Endothelial cell of umbilical vein (primary cell): ENCODE measurements at regions not wholly inside any gene's neighbourhood (a gene's known extent, or its start where the extent isn't known, plus 50 kb on each side); places are given as distances from the start of the nearest gene placed in this dataset.

Experiments
- EZH2 ChIP-seq: IDR thresholded peaks from 2 replicates; pipeline ENCODE4 v1.6.1; 2012; ENCODE audit warnings: borderline replicate concordance, low read depth, mild to moderate bottlenecking, moderate library complexity, low read length, inconsistent platforms; ENCODE audit not compliant: severe bottlenecking
- JUN ChIP-seq: IDR thresholded peaks from 2 replicates; pipeline ENCODE4 v1.6.1; 2011; ENCODE audit warnings: borderline replicate concordance, low read depth; ENCODE audit not compliant: insufficient read length, insufficient read depth
- MAX ChIP-seq: IDR thresholded peaks from 2 replicates; pipeline ENCODE4 v1.6.1; 2011; ENCODE audit not compliant: insufficient read depth, insufficient read length
- POLR2A ChIP-seq: IDR thresholded peaks from 2 replicates; pipeline ENCODE4 v1.6.1; 2012; ENCODE audit warnings: low read depth, mild to moderate bottlenecking, control low read depth, low read length
- POLR2AphosphoS5 ChIP-seq: IDR thresholded peaks from 2 replicates; pipeline ENCODE4 v1.6.1; 2012; ENCODE audit warnings: low read depth, mild to moderate bottlenecking, control low read depth, low read length, moderate library complexity; ENCODE audit not compliant: insufficient read depth
- TF ChIP-seq, protein P1 (sequence below), 2 donors: IDR thresholded peaks; 1 replicate in 1 of 2; 2 replicates in 1 of 2; pipeline ENCODE4 v1.5.1; 2011; ENCODE audit warnings: low read length in 2 of 2, mild to moderate bottlenecking in 2 of 2, moderate library complexity in 2 of 2, control low read depth in 1 of 2, inconsistent platforms in 1 of 2, low read depth in 1 of 2; ENCODE audit not compliant: insufficient read depth in 1 of 2; ENCODE audit errors: extremely low read depth in 1 of 2

GRCh38 chr17:21470861-21471260, 94.7 kb downstream of the KCNJ12 start:
- TF ChIP-seq, protein P1, sequence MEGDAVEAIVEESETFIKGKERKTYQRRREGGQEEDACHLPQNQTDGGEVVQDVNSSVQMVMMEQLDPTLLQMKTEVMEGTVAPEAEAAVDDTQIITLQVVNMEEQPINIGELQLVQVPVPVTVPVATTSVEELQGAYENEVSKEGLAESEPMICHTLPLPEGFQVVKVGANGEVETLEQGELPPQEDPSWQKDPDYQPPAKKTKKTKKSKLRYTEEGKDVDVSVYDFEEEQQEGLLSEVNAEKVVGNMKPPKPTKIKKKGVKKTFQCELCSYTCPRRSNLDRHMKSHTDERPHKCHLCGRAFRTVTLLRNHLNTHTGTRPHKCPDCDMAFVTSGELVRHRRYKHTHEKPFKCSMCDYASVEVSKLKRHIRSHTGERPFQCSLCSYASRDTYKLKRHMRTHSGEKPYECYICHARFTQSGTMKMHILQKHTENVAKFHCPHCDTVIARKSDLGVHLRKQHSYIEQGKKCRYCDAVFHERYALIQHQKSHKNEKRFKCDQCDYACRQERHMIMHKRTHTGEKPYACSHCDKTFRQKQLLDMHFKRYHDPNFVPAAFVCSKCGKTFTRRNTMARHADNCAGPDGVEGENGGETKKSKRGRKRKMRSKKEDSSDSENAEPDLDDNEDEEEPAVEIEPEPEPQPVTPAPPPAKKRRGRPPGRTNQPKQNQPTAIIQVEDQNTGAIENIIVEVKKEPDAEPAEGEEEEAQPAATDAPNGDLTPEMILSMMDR (IDR thresholded peaks at IDR 0.05; ENCODE audit: extremely low read depth in 1 of 2, insufficient read depth in 1 of 2, low read depth in 1 of 2, low read length in 2 of 2), result no peak
- TF ChIP-seq POLR2AphosphoS5, result no peak
- TF ChIP-seq JUN, result no peak
- no peak for TF ChIP-seq POLR2A
- no peak for TF ChIP-seq MAX
- no peak for TF ChIP-seq EZH2
